ENCODE measurements at regions not wholly inside any gene's neighbourhood (a gene's known extent, or its start where the extent isn't known, plus 50 kb on each side); places are given as distances from the start of the nearest gene placed in this dataset.
"Not testable (repeated sequence)": the region's sequence is repeated elsewhere in the genome, so short reads cannot be mapped to it uniquely, and the experiment has no call there.

DNA sequence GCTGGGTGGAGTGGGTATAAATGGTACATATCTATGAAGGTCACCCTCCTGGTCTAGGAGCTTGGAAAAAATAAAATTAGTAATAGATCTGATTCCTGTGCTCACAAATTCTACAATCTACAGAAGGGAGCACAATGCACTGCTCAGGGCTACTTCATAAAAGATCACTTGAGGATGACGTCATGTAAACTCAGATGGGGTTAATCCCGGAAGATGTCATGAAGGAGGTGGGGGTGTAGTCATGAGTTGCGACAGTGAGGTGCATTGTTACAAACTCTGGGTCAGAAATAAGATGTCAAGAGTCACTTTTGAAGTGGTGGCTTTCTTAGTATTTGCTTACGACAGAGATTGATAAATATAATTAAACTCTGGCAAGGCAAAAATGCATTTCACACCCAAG is 68.2 kb downstream of the LHX9 start:
- Mint-ChIP-seq H3K9me3 (no peaks in the 10 kb centered on the region), H3K36me3 (no peaks in the 10 kb centered on the region), H3K27me3 (no peaks in the 10 kb centered on the region), H3K27ac (no peak overlapping the region), H3K4me1 (peaks cover 3% of the 10 kb centered on the region), H3K4me3 (no peak overlapping the region)
- DNase-seq, result no peak

DNA sequence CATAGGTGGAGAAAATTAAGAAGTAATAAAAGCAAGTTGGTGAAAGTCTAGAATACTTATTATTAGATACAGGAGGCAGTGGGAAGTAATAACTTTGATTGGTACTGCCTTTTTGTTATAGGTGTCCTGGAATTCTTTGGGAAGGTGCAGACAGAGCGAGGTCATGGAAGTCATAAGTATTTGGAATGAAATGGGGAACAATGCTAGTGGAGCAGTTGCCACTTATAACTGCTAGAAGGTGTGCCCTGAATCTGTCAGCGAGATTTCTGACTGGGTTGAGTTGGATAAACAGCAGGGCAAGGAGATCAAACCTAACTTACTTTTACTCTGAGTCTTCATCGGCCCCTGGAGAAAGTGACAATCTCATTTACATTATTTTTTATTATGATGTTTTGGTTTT is 69.6 kb downstream of the LHX9 start:
- DNase-seq, result no peak

DNA sequence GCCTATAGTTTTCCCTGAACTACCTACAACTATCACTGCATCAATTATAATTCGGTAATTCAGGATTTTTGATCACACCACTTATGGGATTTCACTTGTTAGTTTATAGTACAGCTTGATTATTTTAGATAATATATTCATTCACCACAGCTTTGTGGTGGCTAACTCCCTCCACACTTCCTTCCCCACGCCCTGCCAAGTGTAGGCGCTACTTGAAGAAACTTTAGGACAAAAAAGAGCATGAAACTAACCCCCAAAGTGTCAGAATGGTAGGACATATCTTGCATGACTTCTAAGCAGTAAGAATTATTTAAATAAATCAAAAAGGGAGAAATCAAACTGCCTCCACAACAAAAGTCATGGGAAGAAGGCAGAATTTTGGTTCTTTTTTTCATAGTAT is 70.1 kb downstream of the LHX9 start:
- H3K36me3 Mint-ChIP-seq, result no peaks in the 10 kb centered on the region
- H3K27me3 Mint-ChIP-seq, result no peaks in the 10 kb centered on the region
- no peak overlapping the region for H3K4me3 Mint-ChIP-seq
- peaks cover 5% of the 10 kb centered on the region for H3K4me1 Mint-ChIP-seq
- no peak for DNase-seq
- H3K9me3 Mint-ChIP-seq, result no peaks in the 10 kb centered on the region
- no peak overlapping the region for H3K27ac Mint-ChIP-seq

More for the DNA sequence above, 69.6 kb downstream of the LHX9 start:
- H3K27me3 Mint-ChIP-seq, result no peaks in the 10 kb centered on the region
- H3K4me3 Mint-ChIP-seq, result no peak overlapping the region
- peaks cover 3% of the 10 kb centered on the region for H3K4me1 Mint-ChIP-seq
- no peaks in the 10 kb centered on the region for H3K9me3 Mint-ChIP-seq
- H3K36me3 Mint-ChIP-seq, result no peaks in the 10 kb centered on the region
- H3K27ac Mint-ChIP-seq, result no peak overlapping the region

DNA sequence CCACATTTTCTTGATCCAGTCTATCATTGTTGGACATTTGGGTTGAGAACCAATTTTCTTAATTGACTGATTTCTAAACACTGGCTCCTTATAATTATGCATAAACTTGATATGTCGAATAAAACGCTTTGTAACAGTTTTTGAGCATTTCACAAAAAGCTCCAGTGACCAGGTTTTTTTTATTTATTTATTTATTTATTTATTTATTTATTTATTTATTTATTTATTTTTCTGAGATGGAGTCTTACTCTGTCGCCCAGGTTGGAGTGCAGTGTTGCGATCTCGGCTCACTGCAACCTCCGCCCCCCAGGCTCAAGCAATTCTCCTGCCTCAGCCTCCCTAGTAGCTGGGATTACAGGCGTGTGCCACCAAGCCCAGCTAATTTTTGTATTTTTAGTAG is 71.4 kb downstream of the LHX9 start:
- not testable (repeated sequence) for H3K9me3 Mint-ChIP-seq, DNase-seq, H3K4me3 Mint-ChIP-seq, H3K27ac Mint-ChIP-seq, H3K4me1 Mint-ChIP-seq, H3K27me3 Mint-ChIP-seq, H3K36me3 Mint-ChIP-seq

DNA sequence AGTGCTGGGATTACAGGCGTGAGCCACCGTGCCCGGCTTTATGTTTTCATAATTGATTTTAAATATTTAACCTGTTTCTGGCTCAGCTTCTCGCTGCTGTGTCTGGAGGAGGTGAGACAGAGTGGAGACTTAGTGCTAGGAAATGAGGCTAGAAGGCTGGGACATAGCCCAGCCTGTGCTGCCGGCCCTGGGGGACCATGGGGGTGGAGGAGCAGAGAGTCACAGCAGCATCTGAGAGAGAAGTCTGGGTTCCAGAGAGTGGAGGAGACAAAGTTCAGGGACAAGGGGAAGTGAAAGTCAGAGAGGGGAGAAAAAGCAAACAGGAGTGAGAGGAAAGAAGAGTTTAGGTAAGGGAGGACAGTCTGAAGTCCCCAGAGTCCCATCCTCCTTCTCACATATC is 71.9 kb downstream of the LHX9 start:
- no peaks in the 10 kb centered on the region for H3K9me3 Mint-ChIP-seq
- H3K4me3 Mint-ChIP-seq, result no peak overlapping the region
- DNase-seq, result no peak
- no peaks in the 10 kb centered on the region for H3K27me3 Mint-ChIP-seq
- peaks cover 5% of the 10 kb centered on the region for H3K4me1 Mint-ChIP-seq
- no peaks in the 10 kb centered on the region for H3K36me3 Mint-ChIP-seq
- no peak overlapping the region for H3K27ac Mint-ChIP-seq

DNA sequence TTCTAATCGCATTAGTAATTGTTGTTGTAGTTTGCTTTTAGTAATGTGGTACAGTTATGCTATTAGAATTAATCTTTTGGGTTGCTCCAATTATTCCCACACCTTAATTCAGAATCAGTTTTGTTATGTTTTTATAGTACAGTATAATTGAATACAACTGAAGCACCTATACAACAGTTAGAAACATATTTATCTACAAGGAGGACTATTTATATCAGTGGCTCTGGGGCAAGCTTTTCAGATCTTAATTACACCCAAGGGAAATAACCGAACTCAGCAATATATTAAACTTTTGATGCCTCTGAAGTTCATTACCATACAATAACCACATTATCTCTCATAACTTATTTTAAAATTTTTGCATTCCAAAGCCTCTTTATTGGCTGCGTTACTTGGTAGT is 74.4 kb downstream of the LHX9 start:
- H3K27me3 Mint-ChIP-seq, result no peaks in the 10 kb centered on the region
- no peaks in the 10 kb centered on the region for H3K9me3 Mint-ChIP-seq
- peaks cover 5% of the 10 kb centered on the region for H3K4me1 Mint-ChIP-seq
- no peak overlapping the region for H3K4me3 Mint-ChIP-seq
- no peak for DNase-seq
- H3K36me3 Mint-ChIP-seq, result no peaks in the 10 kb centered on the region
- H3K27ac Mint-ChIP-seq, result no peak overlapping the region

DNA sequence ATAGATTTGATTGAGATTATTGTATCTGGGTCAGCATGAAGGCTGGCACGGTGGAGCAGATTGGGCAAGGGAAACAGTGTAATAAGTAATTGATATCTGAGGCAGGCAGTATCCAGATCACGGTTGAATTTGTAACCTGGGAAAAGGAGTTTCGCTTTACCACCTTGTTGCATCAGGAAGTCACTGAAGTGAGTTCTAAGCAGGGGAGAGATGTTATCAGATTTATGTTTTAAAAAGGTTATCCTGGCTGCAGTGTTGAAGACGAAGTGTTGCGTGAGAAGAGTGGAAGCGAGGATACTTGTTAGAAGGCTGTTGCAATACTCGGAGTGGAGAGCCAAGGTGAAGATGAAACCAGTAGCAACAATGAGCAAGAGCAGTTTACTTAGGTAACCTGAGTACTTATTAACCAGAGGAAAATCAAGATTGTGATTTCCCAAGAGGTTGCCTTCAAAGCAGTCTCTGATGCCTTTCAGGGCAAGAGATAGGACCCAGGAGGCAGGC is 77.8 kb downstream of the LHX9 start:
- H3K4me3 Mint-ChIP-seq, result no peak overlapping the region

DNA sequence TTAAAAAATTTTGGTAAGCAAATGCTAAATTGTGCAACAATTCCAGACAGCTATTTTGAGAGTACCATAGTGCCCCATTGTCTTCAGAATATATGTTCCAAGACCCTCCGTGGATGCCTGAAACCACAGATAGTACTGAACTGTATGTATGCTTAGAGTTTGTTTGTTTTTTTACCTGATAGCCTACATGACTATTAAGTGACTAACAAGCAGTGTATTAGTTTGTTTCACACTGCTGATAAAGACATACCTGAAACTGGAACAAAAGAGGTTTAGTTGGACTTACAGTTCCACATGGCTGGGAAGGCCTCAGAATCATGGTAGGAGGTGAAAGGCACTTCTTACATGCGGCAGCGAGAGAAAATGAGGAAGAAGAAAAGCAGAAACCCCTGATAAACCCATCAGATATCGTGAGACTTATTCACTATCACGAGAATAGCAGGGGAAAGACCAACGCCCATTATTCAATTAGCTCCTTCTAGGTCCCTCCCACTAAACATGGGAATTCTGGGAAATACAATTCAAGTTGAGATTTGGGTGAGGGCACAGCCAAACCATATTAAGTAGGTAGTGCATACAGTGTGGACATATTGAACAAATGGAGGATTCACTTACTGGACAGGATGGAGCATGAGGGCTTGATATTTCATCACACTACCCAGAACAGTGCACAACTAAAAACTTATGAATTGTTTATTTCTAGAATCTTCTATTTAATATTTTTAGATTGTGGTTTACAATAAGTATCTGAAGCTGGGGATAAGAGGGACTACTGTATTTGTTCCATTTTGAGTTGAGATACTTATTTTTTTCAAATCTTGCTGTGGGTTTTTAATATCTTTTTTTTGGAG is 78.5 kb downstream of the LHX9 start:
- Mint-ChIP-seq H3K4me1 (peaks cover 2% of the 10 kb centered on the region), H3K27me3 (no peaks in the 10 kb centered on the region), H3K27ac (no peak overlapping the region), H3K36me3 (no peaks in the 10 kb centered on the region), H3K4me3 (no peak overlapping the region), H3K9me3 (no peaks in the 10 kb centered on the region)
- no peak for DNase-seq

More for the DNA sequence above, 77.8 kb downstream of the LHX9 start:
- H3K36me3 Mint-ChIP-seq, result no peaks in the 10 kb centered on the region
- DNase-seq, result no peak
- H3K9me3 Mint-ChIP-seq, result no peaks in the 10 kb centered on the region
- H3K27ac Mint-ChIP-seq, result no peak overlapping the region
- peaks cover 2% of the 10 kb centered on the region for H3K4me1 Mint-ChIP-seq
- H3K27me3 Mint-ChIP-seq, result no peaks in the 10 kb centered on the region

DNA sequence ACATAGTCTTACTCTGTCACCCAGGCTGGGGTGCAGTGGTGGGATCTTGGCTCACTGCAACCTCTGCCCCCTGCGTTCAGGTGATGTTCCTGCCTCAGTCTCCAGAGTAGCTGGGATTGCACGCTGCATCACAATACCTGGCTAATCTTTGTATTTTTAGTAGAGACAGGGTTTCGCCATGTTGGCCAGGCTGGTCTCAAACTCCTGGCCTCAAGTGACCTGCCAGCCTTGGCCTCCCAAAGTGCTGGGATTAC is 79.0 kb downstream of the LHX9 start:
- not testable (repeated sequence) for H3K36me3 Mint-ChIP-seq, DNase-seq, H3K27ac Mint-ChIP-seq, H3K27me3 Mint-ChIP-seq, H3K9me3 Mint-ChIP-seq, H3K4me1 Mint-ChIP-seq, H3K4me3 Mint-ChIP-seq

DNA sequence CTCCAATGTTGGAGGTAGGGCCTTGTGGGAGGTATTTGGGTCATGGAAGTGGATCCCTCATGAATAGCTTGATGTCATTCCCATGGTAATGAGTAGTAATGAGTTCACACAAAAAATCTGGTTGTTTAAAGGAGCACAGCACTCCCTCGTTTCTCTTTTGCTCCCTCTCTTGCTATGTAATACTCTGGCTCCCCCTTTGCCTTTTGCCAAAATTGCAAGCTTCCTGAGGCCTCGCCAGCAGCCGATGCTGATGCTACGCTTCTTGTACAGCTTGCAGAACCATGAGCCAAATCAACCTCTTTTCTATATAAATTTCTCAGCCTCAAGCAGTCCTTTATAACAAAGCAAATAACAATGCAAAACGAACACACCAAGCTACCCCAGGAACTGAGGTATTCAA is 80.9 kb downstream of the LHX9 start:
- Mint-ChIP-seq H3K9me3 (no peaks in the 10 kb centered on the region), H3K4me1 (no peaks in the 10 kb centered on the region), H3K27ac (no peak overlapping the region), H3K36me3 (no peaks in the 10 kb centered on the region), H3K4me3 (no peak overlapping the region), H3K27me3 (peaks cover 4% of the 10 kb centered on the region)
- no peak for DNase-seq

DNA sequence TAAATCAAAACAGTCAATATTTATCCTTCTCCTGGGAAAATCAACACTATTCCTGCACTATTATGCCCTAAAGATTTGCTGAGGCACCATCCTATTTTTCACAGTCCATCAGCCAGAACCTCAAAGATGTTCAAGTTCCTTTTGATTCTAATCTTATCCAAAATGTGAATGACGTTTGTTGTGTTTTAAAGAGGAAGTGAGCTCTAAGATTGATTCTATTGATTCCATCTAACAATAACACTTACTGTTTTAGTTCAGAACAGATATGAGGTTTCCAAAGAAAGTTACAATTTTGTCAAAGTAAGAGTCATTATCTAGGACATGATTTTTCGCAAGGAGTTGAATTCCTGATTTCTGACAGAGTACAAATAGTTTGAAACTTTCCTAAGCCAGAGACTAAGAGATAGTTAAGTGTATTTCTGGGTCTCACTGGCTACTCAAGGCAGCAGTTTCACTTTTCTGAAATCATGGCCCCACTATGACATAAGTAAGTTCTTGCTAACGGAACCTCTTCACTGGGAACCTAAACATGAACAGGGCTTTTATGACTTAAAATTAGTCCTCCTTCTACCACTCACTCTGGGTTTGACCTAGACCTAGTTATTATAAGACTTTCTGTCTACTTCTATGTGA is 84.7 kb downstream of the LHX9 start:
- H3K4me3 Mint-ChIP-seq, result no peak overlapping the region
- peaks cover 4% of the 10 kb centered on the region for H3K27me3 Mint-ChIP-seq
- DNase-seq, result no peak
- H3K9me3 Mint-ChIP-seq, result no peaks in the 10 kb centered on the region
- no peaks in the 10 kb centered on the region for H3K36me3 Mint-ChIP-seq
- no peak overlapping the region for H3K27ac Mint-ChIP-seq
- H3K4me1 Mint-ChIP-seq, result no peaks in the 10 kb centered on the region

DNA sequence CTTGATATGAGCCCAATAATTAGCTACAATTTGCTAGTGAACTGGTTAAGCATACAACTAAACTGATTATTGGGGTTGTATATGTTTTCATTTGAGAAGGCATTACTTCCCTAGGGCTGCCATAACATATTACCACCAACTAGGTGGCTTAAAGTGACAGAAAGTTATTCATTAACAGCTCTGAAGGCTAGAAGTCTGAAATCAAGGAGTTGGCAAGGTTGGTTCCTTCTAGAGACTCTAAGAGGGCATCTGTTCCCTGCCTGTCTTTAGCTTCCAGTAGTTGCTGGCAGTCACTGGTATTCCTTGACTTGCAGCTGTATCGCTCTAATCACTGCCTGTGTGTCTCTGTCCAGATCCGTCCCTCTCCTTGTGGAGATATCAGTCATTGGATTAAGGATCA is 86.3 kb downstream of the LHX9 start:
- peaks cover under 1% of the 10 kb centered on the region for H3K36me3 Mint-ChIP-seq
- peaks cover 4% of the 10 kb centered on the region for H3K27me3 Mint-ChIP-seq
- H3K9me3 Mint-ChIP-seq, result peaks cover 1% of the 10 kb centered on the region
- H3K4me3 Mint-ChIP-seq, result no peak overlapping the region
- no peaks in the 10 kb centered on the region for H3K4me1 Mint-ChIP-seq
- DNase-seq, result no peak
- no peak overlapping the region for H3K27ac Mint-ChIP-seq

DNA sequence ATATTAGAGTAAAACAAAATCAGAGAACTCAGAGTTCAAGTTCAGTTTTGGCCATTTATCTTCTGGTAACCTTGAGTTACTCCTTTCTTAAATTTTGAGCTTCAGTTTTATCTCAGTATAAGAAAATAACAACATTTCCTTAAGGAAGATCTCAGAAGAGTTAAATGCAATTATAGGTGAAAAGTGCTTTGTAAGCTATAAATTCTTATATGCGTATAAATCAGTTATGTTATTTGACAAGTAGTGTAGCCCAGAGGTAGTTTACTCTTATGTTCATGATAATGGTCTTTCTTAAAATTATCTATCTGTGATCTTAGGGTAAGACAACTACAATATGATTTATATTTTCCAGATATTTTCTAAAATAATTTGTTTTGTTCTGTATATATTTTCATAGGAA is 89.8 kb downstream of the LHX9 start:
- peaks cover 5% of the 10 kb centered on the region for H3K36me3 Mint-ChIP-seq
- H3K27me3 Mint-ChIP-seq, result no peaks in the 10 kb centered on the region
- H3K27ac Mint-ChIP-seq, result no peak overlapping the region
- peaks cover 9% of the 10 kb centered on the region for H3K9me3 Mint-ChIP-seq
- no peaks in the 10 kb centered on the region for H3K4me1 Mint-ChIP-seq
- H3K4me3 Mint-ChIP-seq, result no peak overlapping the region
- no peak for DNase-seq

DNA sequence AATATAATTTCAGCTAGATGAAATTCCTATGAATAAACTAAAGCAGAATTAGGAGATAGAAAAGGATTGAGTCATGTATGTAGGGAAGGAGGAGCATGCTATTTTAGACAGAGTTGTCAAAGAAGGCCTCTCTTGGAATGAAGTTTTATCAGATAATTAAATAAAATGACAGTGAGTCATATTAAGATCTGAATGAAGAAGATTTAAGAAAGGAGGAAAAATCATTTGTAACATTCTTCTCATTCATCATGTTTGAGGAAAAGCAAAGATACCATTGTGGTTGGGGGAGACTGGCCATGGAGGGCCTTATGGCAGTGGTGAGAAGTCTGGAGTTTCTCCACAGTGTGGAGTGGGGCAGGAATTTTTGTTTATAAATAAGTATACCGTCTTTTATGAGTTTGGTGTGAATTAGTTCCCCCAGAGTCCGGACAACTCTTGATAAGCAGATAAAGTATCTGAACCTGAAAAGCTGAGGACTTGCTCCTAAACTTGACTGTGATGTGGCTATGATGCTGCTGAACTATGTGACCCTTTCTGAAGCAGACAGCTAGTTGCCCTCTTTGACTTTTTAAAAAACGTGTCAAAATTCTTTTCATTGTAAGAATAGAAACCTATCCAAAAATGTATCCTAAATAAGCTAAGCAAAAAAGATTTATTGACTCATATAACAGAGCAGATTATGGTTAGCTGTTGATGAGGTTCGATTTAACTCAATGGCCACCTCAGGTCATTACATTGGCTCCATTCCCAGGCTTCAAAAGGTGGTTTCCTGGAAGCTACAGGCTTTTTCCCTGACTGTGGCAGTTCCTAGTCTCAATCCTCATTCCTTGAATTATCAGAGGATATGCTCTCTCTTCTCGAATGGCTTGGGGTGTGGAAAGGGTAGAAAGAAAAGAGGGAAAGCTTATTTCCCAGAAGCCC is 90.8 kb downstream of the LHX9 start:
- H3K36me3 Mint-ChIP-seq, result peaks cover 5% of the 10 kb centered on the region
- no peak overlapping the region for H3K27ac Mint-ChIP-seq
- H3K9me3 Mint-ChIP-seq, result peaks cover 9% of the 10 kb centered on the region
- DNase-seq, result no peak
- no peak overlapping the region for H3K4me3 Mint-ChIP-seq
- H3K4me1 Mint-ChIP-seq, result no peaks in the 10 kb centered on the region
- H3K27me3 Mint-ChIP-seq, result no peaks in the 10 kb centered on the region

DNA sequence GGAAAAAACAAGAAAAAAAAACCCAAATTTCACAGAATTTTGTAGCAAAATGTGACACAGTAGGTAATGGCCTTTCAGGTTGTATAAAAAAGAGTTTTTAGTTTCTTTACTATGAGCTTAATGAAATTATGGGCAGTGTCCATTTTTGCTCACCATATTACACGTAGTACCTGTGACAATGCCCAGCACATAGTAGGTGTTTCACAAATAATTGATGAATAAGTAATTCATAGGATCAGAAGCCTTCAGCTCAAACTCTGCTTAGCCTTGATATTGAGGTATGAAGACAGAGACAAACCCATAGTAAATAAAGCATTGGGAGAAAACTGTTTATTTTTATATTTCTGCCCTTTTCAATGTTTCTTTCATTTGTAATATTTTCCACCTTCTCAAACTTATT is 97.2 kb downstream of the LHX9 start:
- DNase-seq, result no peak
- no peak overlapping the region for H3K27ac Mint-ChIP-seq
- peaks cover 2% of the 10 kb centered on the region for H3K36me3 Mint-ChIP-seq
- H3K4me3 Mint-ChIP-seq, result no peak overlapping the region
- H3K27me3 Mint-ChIP-seq, result no peaks in the 10 kb centered on the region
- peaks cover 4% of the 10 kb centered on the region for H3K9me3 Mint-ChIP-seq
- H3K4me1 Mint-ChIP-seq, result no peaks in the 10 kb centered on the region
